Activated CD8-positive, alpha-beta memory T cell treated with anti-CD3 and anti-CD28 coated beads, Interleukin-2, amount 50 U/mL, for 24 hours (primary cell): ENCODE measurements at regions not wholly inside any gene's neighbourhood (a gene's known extent, or its start where the extent isn't known, plus 50 kb on each side); places are given as distances from the start of the nearest gene placed in this dataset.
"Not testable (repeated sequence)": the region's sequence is repeated elsewhere in the genome, so short reads cannot be mapped to it uniquely, and the experiment has no call there.

Experiments used
- DNase-seq: peaks from one replicate; pipeline ENCODE4 v3.0.0-alpha.2; 2020; ENCODE audit errors: extremely low read depth

DNA sequence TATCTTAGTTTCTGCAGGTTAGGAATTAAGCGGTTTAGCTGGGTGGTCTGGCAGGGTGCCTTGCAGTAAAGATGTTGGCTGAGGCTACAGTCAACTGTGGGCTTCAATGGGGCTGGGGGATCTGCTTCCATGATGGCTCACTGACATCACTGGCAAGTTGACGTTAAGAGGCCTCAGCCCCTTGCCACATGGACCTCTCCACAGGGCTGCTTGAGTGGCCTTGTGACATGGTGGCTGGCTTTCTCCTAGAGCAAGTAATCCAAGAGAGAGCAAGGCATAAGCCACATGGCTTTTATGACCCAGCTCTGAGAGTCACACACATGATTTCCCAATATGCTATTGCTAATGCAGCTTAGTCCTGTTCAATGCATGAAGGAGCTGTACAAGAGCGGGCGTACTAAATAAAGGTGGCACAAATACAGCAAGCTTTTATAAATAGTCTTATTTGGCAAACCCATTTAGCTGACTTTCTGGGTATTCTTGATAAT is 109.1 kb downstream of the SEPTIN7 start:
- no peak for DNase-seq

- not testable (repeated sequence) for DNase-seq
Measured at GRCh38 chr7:35910621-35911020, 109.8 kb downstream of the SEPTIN7 start.

GRCh38 chr7:35913350-35913749 is 112.5 kb downstream of the SEPTIN7 start:
- not testable (repeated sequence) for DNase-seq

DNA sequence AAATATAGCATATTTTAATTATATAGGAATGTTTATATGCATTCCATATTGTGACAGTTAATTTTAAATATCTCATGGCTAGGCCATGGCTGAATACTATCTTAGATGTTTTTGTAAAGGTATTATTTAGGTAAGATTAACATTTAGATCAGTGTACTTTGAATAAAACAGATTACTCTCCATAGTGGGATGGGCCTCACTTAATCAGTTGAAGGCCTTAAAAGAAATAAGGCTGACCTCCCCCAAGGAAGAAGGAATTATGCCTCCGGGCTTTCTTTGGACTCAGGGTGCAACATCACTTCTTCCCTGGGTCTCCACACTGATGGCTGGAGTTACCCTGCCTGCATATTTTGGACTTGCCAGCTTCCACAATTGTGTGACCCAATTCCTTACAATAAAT is 113.4 kb downstream of the SEPTIN7 start:
- not testable (repeated sequence) for DNase-seq

GRCh38 chr7:35915247-35915955 is 114.5 kb downstream of the SEPTIN7 start:
- DNase-seq, result not testable (repeated sequence)

- DNase-seq, result not testable (repeated sequence)
Measured at GRCh38 chr7:35918217-35918616, 117.4 kb downstream of the SEPTIN7 start.

DNA sequence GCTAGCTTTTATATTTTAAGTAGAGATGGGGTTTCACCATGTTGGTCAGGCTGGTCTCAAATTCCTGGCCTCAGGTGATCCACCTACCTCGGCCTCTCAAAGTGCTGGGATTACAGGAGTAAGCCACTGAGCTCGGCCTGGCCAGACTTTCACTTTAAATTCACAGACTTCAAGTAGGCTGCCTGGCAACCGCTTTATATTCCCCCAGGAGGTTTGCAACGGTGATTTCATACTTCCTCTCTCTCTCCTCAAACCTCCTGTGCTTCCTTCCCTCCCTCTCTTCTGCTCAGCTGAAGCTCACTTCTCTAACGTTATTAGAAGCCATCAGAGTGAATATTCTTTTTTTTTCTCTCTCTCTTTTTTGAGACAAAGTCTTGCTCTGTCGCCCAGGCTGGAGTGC is 118.8 kb downstream of the SEPTIN7 start:
- not testable (repeated sequence) for DNase-seq

DNA sequence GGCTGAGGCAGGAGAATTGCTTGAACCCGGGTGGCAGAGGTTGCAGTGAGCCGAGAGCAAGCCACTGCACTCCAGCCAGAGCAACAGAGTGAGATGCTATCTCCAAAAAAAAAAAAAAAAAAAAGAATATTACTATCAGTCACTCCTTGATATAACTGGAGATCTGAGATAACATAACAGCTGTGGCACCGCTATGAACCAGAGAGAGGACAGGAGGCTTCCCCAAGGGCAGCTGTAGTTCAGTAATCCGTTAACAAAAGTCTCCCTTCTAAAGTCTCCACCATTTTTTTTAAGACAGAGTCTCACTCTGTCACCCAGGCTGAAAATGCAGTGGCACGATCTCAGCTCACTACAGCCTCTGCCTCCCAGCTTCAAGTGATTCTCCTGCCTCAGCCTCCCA is 120.5 kb downstream of the SEPTIN7 start:
- DNase-seq, result not testable (repeated sequence)

DNA sequence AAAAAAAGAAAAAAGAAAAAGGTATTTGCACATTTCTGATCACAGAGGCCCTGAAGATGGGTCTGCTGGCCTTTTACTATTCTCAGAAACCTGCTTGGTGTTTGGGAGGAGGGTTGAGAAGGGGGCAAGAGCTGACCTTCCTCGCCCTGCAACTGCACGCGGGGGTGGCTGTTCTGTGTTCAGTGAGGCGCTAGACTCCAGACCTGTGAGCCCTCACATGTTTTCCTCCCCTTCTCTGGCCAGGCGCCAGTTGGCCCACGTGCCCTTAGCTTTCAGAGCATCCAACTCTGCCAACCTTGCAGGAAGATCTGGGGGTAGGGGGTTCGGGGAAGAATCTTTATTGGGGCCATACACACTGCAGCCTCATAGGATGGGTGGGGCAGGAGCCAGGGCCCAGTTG is 123.8 kb downstream of the SEPTIN7 start:
- DNase-seq, result not testable (repeated sequence)

GRCh38 chr7:35926966-35927365 is 126.1 kb downstream of the SEPTIN7 start:
- not testable (repeated sequence) for DNase-seq

DNA sequence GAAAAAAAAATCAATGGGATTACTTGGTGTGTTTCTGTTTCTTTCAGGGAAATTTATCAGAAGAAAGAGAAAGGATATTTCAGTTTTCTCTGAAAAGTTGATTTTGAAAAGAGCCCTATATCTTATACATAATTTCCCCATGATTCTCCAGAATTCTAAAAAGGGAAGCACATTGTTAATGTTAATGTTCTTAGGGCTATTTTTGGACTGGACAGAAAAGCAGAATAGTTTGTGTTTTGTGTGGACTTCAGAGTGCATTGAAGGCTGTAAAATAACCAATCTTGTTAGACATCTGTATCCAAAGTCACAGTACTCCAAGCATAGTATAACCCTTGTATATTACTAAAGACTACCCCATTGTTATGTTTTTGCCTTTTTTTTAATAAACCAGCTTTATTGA is 130.3 kb downstream of the SEPTIN7 start:
- not testable (repeated sequence) for DNase-seq

- not testable (repeated sequence) for DNase-seq
Measured at GRCh38 chr7:35931551-35931950, 130.7 kb downstream of the SEPTIN7 start.

GRCh38 chr7:35940695-35941094 is 139.8 kb downstream of the SEPTIN7 start:
- not testable (repeated sequence) for DNase-seq

- DNase-seq, result not testable (repeated sequence)
Measured at GRCh38 chr7:35945621-35946020, 144.8 kb downstream of the SEPTIN7 start.

- DNase-seq, result not testable (repeated sequence)
Measured at GRCh38 chr7:35955735-35956134, 154.9 kb downstream of the SEPTIN7 start.

- not testable (repeated sequence) for DNase-seq
Measured at GRCh38 chr7:35956988-35957387, 156.1 kb downstream of the SEPTIN7 start.

DNA sequence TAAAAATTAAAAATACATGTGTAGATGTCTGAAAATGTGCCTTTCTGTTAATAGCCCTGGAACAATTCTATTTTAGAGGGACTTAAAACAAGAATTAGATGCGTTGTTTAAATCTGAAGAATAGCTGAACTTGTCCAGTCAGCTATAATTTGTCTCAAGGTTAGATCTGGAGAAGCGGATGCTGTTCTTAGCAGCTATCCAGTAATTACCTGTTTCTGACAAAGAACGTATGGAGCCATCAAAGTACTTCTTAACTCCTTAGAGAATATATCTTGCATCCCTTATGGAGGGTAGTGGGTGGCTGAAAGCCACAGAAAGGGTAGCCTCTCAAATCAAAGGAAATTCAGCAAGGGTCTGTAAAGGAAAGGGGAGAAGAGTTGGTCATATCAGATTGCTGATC is 160.4 kb downstream of the SEPTIN7 start:
- DNase-seq, result not testable (repeated sequence)

- DNase-seq, result not testable (repeated sequence)
Measured at GRCh38 chr7:35962607-35963006, 161.8 kb downstream of the SEPTIN7 start.

GRCh38 chr7:35967366-35968139 is 166.7 kb downstream of the SEPTIN7 start:
- DNase-seq, result no peak

DNA sequence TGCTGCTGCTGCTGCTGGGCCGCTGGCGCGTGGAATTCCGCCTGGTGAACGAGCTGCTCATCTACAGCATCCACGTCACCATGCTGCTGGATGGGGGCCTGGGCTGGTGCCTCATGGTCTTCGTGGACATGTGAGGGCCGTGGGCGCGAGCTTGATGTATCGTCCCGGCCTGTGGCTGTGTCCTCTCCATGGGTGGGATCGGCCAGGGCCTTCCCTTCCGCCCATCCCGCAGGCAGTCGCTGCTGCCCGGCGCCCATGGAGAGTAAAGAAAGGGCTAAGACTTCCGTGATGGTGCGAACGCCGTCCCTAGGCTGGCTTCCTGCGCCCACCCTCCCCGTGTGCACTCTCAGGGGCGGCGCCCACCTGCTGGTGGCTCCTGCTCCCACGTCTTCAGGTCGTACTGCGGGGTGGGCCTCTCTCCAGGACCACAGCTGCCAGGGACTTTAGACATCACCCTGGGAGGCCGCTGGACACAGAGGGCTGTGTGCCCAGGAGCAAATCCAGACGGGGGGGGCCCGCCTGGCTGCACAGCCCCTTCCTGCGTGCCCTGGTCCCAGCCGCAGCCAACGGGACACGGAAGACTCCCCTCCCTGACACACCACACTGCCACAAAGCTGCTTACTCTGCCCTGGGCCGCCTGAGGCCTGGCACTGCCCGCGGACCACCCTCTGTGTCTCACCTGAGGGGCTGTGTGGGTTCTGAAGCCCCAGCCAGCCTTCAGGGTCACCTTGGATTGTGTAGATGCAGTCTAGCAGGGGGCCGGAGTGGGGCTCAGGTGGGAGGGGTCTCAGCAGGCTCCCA is 167.5 kb downstream of the SEPTIN7 start:
- DNase-seq, result no peak

DNA sequence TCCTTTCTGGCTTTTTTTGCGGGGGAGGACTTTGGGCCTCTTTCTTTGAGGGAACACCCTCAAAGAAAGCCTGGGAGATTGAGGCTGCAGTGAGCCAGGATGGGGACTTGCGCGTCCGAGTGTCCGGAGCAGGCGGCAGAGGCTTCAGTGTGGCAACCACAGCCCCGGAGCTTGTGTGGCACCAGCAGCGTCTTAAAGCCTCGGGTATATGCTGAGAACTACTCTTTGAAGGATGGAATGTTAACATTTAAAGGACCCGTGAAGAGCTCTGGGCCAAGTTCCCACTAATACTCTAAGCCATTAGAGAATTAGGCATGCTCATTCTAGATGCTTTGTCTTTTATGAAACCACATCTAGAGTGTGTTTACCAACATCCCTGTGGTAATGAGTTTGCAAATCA is 168.2 kb downstream of the SEPTIN7 start:
- DNase-seq, result no peak

DNA sequence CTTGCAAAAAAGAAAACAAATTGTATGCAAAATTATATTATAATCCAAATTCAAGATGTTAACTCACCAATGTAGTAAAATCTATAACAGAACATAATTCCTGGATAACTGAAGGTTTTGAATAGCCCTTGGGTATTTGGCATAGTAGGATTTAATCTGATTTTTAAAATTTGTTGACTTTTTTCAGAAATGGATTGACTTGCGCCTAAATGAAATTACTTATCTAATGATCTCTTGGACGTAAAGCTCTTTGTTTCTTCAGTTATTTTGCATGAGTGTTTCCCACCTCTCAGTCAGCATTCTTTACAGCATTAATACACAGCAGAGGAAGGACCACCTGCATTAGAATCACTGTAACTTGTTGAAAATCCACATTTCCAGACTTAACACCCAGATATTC is 169.6 kb downstream of the SEPTIN7 start:
- no peak for DNase-seq
